ENCODE measurements at regions not wholly inside any gene's neighbourhood (a gene's known extent, or its start where the extent isn't known, plus 50 kb on each side); places are given as distances from the start of the nearest gene placed in this dataset.
A peak's percentile ranks its signal among the peaks of the same experiment; 100 is the strongest.

- Mint-ChIP-seq H3K4me1 (ENCODE audit: low read depth) (peaks cover 20% of the 10 kb centered on the region), H3K36me3 (ENCODE audit: low read depth) (no peaks in the 10 kb centered on the region), H3K9me3 (no peaks in the 10 kb centered on the region), H3K27me3 (ENCODE audit: insufficient read depth) (no peaks in the 10 kb centered on the region; the same call in 1 of the 2 replicates), H3K27ac (no peak overlapping the region), H3K4me3 (no peak overlapping the region)
- DNase-seq: peak; percentile 6
- no peak for TF ChIP-seq CTCF (IDR thresholded peaks at IDR 0.05)
Observed at GRCh38 chr18:27746241-27746640, 430.7 kb downstream of the CDH2 start.

DNA sequence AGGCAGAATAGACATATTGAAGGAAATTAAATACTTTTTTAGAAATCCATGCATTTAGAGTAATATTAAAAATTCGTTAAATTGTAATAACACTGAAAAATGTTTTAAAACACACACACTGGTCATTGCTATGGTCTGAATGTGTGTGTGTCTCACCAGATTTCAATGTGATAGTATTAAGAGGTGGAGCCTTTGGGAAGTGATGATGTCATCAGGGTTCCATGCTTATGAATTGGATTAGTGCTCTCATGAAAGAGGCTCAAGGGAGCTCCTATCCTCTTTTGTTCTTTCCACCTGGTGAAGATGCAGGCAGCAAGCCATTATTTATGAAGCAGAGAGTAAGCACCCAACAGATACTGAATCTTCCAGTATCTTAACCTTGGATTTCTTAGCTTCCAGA, 441.8 kb downstream of the CDH2 start:
- no peaks in the 10 kb centered on the region for H3K36me3 Mint-ChIP-seq (ENCODE audit: low read depth)
- peaks cover 5% of the 10 kb centered on the region; the same call in 1 of the 2 replicates for H3K27me3 Mint-ChIP-seq (ENCODE audit: insufficient read depth)
- DNase-seq: no peak
- no peak overlapping the region for H3K4me3 Mint-ChIP-seq
- H3K9me3 Mint-ChIP-seq: no peaks in the 10 kb centered on the region
- H3K4me1 Mint-ChIP-seq (ENCODE audit: low read depth): peaks cover 6% of the 10 kb centered on the region
- TF ChIP-seq CTCF (IDR thresholded peaks at IDR 0.05): no peak
- H3K27ac Mint-ChIP-seq: no peak overlapping the region

GRCh38 chr18:27731211-27731610, 445.7 kb downstream of the CDH2 start:
- H3K4me3 Mint-ChIP-seq: no peak overlapping the region
- H3K36me3 Mint-ChIP-seq (ENCODE audit: low read depth): peaks cover 15% of the 10 kb centered on the region
- no peaks in the 10 kb centered on the region; the same call in 1 of the 2 replicates for H3K27me3 Mint-ChIP-seq (ENCODE audit: insufficient read depth)
- peaks cover 6% of the 10 kb centered on the region for H3K4me1 Mint-ChIP-seq (ENCODE audit: low read depth)
- H3K9me3 Mint-ChIP-seq: peaks cover 23% of the 10 kb centered on the region
- no peak for DNase-seq
- no peak for TF ChIP-seq CTCF (IDR thresholded peaks at IDR 0.05)
- no peak overlapping the region for H3K27ac Mint-ChIP-seq

DNA sequence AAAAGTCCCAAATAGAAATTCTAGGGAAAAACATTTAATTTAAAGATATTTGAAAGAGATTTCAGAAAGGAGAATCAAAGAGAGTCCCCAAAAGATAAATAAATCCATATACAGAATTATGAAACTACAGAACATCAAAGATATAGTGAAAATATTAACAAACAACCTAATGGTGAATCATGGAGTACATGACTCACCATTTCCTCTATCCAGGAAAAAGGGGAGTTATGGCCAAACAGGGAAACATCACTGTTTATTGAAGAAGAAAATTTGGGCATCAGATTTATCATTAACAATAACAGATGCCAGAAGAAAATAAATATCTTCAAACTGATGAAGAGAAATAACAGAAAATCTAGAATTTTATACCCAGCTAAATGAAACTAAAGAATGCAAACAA, 448.3 kb downstream of the CDH2 start:
- H3K4me3 Mint-ChIP-seq: no peak overlapping the region
- DNase-seq: no peak
- H3K4me1 Mint-ChIP-seq (ENCODE audit: low read depth): peaks cover 9% of the 10 kb centered on the region
- H3K27ac Mint-ChIP-seq: no peak overlapping the region
- H3K36me3 Mint-ChIP-seq (ENCODE audit: low read depth): peaks cover 15% of the 10 kb centered on the region
- H3K27me3 Mint-ChIP-seq (ENCODE audit: insufficient read depth): peaks cover 2% of the 10 kb centered on the region
- no peak for TF ChIP-seq CTCF (IDR thresholded peaks at IDR 0.05)
- peaks cover 23% of the 10 kb centered on the region for H3K9me3 Mint-ChIP-seq

DNA sequence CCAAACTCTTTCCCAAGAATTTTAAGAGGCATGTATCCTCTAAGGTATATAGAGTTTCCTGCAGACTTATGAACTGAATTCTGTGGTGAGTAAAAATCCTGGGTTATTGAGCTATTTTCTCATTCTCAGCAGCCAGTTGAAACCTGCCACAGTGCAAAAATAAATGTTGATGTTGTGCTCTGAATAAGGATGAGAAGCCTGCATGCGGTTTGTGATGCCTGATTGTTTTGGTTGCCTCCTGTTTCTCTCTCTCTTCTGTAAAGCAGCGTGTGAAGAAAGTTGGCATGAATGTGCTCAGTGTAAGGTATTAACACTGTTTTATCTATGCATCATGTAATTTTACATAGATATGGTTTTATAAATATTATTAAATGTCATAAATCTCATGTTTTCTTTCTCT, 452.6 kb downstream of the CDH2 start:
- H3K36me3 Mint-ChIP-seq (ENCODE audit: low read depth): peaks cover 15% of the 10 kb centered on the region
- no peak for TF ChIP-seq CTCF (IDR thresholded peaks at IDR 0.05)
- no peak overlapping the region for H3K27ac Mint-ChIP-seq
- H3K27me3 Mint-ChIP-seq (ENCODE audit: insufficient read depth): peaks cover 2% of the 10 kb centered on the region
- peaks cover 19% of the 10 kb centered on the region for H3K4me1 Mint-ChIP-seq (ENCODE audit: low read depth)
- DNase-seq: no peak
- H3K9me3 Mint-ChIP-seq: peaks cover 19% of the 10 kb centered on the region
- H3K4me3 Mint-ChIP-seq: no peak overlapping the region

- Mint-ChIP-seq H3K36me3 (ENCODE audit: low read depth) (peaks cover 5% of the 10 kb centered on the region; the same call in 1 of the 2 replicates), H3K27ac (peak overlapping the region; percentile 47), H3K4me1 (ENCODE audit: low read depth) (peaks cover 19% of the 10 kb centered on the region), H3K9me3 (peaks cover 7% of the 10 kb centered on the region), H3K4me3 (peak overlapping the region; percentile 71), H3K27me3 (ENCODE audit: insufficient read depth) (peaks cover 2% of the 10 kb centered on the region)
- peak; percentile 38 for DNase-seq
- no peak for TF ChIP-seq CTCF (IDR thresholded peaks at IDR 0.05)
Observed at GRCh38 chr18:27723168-27723567, 453.8 kb downstream of the CDH2 start.
